Tibial nerve (tissue), 4 donors: ENCODE measurements at regions not wholly inside any gene's neighbourhood (a gene's known extent, or its start where the extent isn't known, plus 50 kb on each side); places are given as distances from the start of the nearest gene placed in this dataset.

Source experiments
- EP300 ChIP-seq, 2 donors: sonication (generic); formaldehyde crosslinking; IDR thresholded peaks; one replicate each; pipeline ENCODE4 v1.6.1; 2017; ENCODE audit warnings: antibody characterized with exemption in 2 of 2, mild to moderate bottlenecking in 1 of 2
- POLR2A ChIP-seq, 2 donors: fragments of 450-650 bp; IDR thresholded peaks; one replicate each; pipeline ENCODE4 v1.6.1; 2017; ENCODE audit warnings: antibody characterized with exemption in 2 of 2, mild to moderate bottlenecking in 2 of 2, moderate library complexity in 2 of 2
- TF ChIP-seq, protein P1 (sequence below), 5 experiments: fragments of 200-600 bp in 3 of 5; fragments of 450-650 bp in 2 of 5; sonication (generic) in 3 of 5; IDR thresholded peaks; one replicate each; pipeline ENCODE4 v1.5.1; 2016 to 2019; ENCODE audit warnings: antibody characterized with exemption in 5 of 5, mild to moderate bottlenecking in 3 of 5, moderate library complexity in 2 of 5

DNA sequence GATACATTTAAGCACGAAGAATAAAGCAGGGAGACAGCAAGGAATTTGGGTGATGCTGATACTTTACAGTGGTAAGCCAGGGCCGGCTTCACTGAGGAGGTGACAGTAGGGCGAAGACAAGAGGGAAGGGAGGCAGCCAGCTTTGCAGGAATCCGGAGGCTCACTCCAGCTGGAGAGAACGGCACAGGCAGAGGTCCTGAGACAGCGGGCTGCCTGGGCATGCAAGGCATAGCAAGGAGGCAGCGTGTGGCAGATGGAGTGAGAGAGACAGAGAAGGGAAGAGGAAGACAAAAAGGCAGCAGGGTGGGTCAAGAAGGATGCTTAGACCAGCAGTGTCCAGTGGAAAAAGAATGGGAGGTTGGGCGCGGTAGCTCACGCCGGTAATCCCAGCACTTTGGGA is 83.2 kb upstream of the WASF3 start:
- TF ChIP-seq, protein P1, sequence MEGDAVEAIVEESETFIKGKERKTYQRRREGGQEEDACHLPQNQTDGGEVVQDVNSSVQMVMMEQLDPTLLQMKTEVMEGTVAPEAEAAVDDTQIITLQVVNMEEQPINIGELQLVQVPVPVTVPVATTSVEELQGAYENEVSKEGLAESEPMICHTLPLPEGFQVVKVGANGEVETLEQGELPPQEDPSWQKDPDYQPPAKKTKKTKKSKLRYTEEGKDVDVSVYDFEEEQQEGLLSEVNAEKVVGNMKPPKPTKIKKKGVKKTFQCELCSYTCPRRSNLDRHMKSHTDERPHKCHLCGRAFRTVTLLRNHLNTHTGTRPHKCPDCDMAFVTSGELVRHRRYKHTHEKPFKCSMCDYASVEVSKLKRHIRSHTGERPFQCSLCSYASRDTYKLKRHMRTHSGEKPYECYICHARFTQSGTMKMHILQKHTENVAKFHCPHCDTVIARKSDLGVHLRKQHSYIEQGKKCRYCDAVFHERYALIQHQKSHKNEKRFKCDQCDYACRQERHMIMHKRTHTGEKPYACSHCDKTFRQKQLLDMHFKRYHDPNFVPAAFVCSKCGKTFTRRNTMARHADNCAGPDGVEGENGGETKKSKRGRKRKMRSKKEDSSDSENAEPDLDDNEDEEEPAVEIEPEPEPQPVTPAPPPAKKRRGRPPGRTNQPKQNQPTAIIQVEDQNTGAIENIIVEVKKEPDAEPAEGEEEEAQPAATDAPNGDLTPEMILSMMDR (IDR thresholded peaks at IDR 0.05) = no peak
- TF ChIP-seq POLR2A (IDR thresholded peaks at IDR 0.05) (no peak), EP300 (IDR thresholded peaks at IDR 0.05) (no peak)
